ENCODE measurements at regions not wholly inside any gene's neighbourhood (a gene's known extent, or its start where the extent isn't known, plus 50 kb on each side); places are given as distances from the start of the nearest gene placed in this dataset.
"Not testable (repeated sequence)": the region's sequence is repeated elsewhere in the genome, so short reads cannot be mapped to it uniquely, and the experiment has no call there.

DNA sequence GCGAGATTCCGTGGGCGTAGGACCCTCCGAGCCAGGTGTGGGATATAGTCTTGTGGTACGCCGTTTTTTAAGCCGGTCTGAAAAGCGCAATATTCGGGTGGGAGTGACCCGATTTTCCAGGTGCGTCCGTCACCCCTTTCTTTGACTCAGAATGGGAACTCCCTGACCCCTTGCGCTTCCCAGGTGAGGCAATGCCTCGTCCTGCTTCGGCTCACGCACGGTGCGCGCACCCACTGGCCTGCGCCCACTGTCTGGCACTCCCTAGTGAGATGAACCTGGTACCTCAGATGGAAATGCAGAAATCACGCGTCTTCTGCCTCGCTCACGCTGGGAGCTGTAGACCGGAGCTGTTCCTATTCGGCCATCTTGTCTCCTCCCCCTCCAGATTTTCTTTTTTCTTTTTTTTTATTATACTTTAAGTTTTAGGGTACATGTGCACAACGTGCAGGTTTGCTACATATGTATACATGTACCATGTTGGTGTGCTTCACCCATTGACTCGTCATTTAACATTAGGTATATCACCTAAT, 83.0 kb downstream of the SERTM2 start:
- H3K36me3 ChIP-seq (ENCODE audit: control insufficient read depth, insufficient read depth, low read length); H3K27me3 ChIP-seq (ENCODE audit: control insufficient read depth, insufficient read depth, low read length); H3K27ac ChIP-seq (ENCODE audit: insufficient read depth, low read length); H3K4me3 ChIP-seq (ENCODE audit: insufficient read depth, low read depth, low read length); H3K4me2 ChIP-seq (ENCODE audit: low read depth, low read length); H3K9me1 ChIP-seq (ENCODE audit: insufficient read depth, low read length); DNase-seq; H2BK120ac ChIP-seq (ENCODE audit: low read depth, low read length); H3K9ac ChIP-seq (ENCODE audit: low read depth, low read length); intact Hi-C loops (cut with micrococcal nuclease); H2AFZ ChIP-seq (replicated peaks; ENCODE audit: low read length, poor library complexity); H3K14ac ChIP-seq (replicated peaks; ENCODE audit: low read depth, low read length); H2BK20ac ChIP-seq (ENCODE audit: low read depth, low read length); H3K4me1 ChIP-seq (ENCODE audit: control insufficient read depth, insufficient read depth, low read length); CTCF ChIA-PET; H3K79me1 ChIP-seq (ENCODE audit: low read depth in 1 of 2, low read length in 2 of 2); H3K4ac ChIP-seq (ENCODE audit: low read depth, low read length); dilution Hi-C loops (cut with HindIII; ENCODE audit: low sequenced_read_pairs, unreplicated experiment); H3K23ac ChIP-seq (ENCODE audit: low read depth, low read length); H2BK15ac ChIP-seq (ENCODE audit: low read depth, low read length); POLR2A ChIA-PET (ENCODE audit: unreplicated experiment); H2AK5ac ChIP-seq (ENCODE audit: low read depth, low read length); ATAC-seq (ENCODE audit: low read depth); H4K5ac ChIP-seq (ENCODE audit: low read depth, low read length); H3K56ac ChIP-seq (ENCODE audit: extremely low read depth, insufficient read depth, low read length); BruUV-seq (replicated peaks); H4K20me1 ChIP-seq (ENCODE audit: insufficient read depth, low read length); H2BK5ac ChIP-seq (ENCODE audit: low read depth, low read length, poor library complexity, severe bottlenecking); H3K18ac ChIP-seq (ENCODE audit: low read depth, low read length); H3K9me3 ChIP-seq (ENCODE audit: control insufficient read depth, insufficient read depth, low read length); H4K8ac ChIP-seq (ENCODE audit: low read depth in 2 of 2, low read length in 2 of 2); in situ Hi-C loops (cut with MboI; ENCODE audit: low sequenced_read_pairs); H4K91ac ChIP-seq (ENCODE audit: insufficient read depth, low read depth, low read length); H2AK9ac ChIP-seq (replicated peaks; ENCODE audit: low read depth, low read length, poor library complexity): not testable (repeated sequence)
- no CpG with 5 or more reads among the region's 28 CpGs for WGBS, 2 experiments (ENCODE audit: extremely low coverage in 2 of 2, insufficient read length in 1 of 2)

Data from IMR-90 (cell line).